B cell (primary cell): ENCODE measurements at regions not wholly inside any gene's neighbourhood (a gene's known extent, or its start where the extent isn't known, plus 50 kb on each side); places are given as distances from the start of the nearest gene placed in this dataset.

Experiments
- ATAC-seq: fragments of 200-7000 bp; cut with Tn5 transposase; one replicate; pipeline ENCODE4 v1.10.0; 2021; ENCODE audit warnings: low read depth, mild to moderate bottlenecking, moderate number of reproducible peaks, moderate library complexity
- CTCF ChIA-PET: fragments of 350-600 bp; sonication (Branson Sonifier 250); formaldehyde crosslinking; loops from one replicate; lab custom pipeline; 2021; ENCODE audit warnings: antibody characterized with exemption, inconsistent platforms; lab: Charles Lee
- POLR2A ChIA-PET: fragments of 350-600 bp; sonication (Branson Sonifier 250); formaldehyde crosslinking; loops from one replicate; lab custom pipeline; 2021; ENCODE audit warnings: antibody characterized with exemption; lab: Charles Lee
- DNase-seq: peaks from one replicate; pipeline ENCODE4 v3.0.0; 2013
- H2AFZ ChIP-seq: 2 replicates; pipeline ENCODE4 v1.6.1; 2012; ENCODE audit warnings: mild to moderate bottlenecking, low read depth, low read length; ENCODE audit not compliant: insufficient read depth, poor library complexity, severe bottlenecking
- H3K27ac ChIP-seq, 2 donors: 1 replicate in 1 of 2; 2 replicates in 1 of 2; pipeline ENCODE4 v1.5.1; 2012 to 2013; ENCODE audit warnings: low read length in 2 of 2, mild to moderate bottlenecking in 2 of 2, moderate library complexity in 1 of 2
- H3K27me3 ChIP-seq, 4 experiments: fragments of 200-600 bp in 1 of 4; sonication (generic) in 1 of 4; replicated peaks in 1 of 4; 1 replicate in 2 of 4; 2 replicates in 2 of 4; pipeline versions ENCODE4 v1.6.1 to v1.7.0; 2013 to 2016; ENCODE audit warnings: low read length in 3 of 4, mild to moderate bottlenecking in 2 of 4, mixed read lengths in 1 of 4, moderate library complexity in 1 of 4; ENCODE audit not compliant: insufficient read depth in 4 of 4, control insufficient read depth in 3 of 4; ENCODE audit errors: control extremely low read depth in 1 of 4
- H3K36me3 ChIP-seq, 2 experiments: replicated peaks in 1 of 2; 1 replicate in 1 of 2; 2 replicates in 1 of 2; pipeline versions ENCODE4 v1.6.1 to v1.7.1; 2013; ENCODE audit warnings: low read length in 1 of 2; ENCODE audit not compliant: insufficient read depth in 2 of 2, control insufficient read depth in 1 of 2; ENCODE audit errors: control extremely low read depth in 1 of 2, extremely low read depth in 1 of 2
- H3K4me1 ChIP-seq, 2 donors: fragments of 200-600 bp in 1 of 2; sonication (generic) in 1 of 2; 1 replicate in 1 of 2; 2 replicates in 1 of 2; pipeline versions ENCODE4 v1.5.1 to v1.6.1; 2013 to 2017; ENCODE audit warnings: low read length in 2 of 2; ENCODE audit not compliant: control insufficient read depth in 2 of 2, insufficient read depth in 2 of 2
- H3K4me2 ChIP-seq: replicated peaks from 2 replicates; pipeline ENCODE3; 2012; ENCODE audit warnings: mild to moderate bottlenecking, low read depth, low read length; ENCODE audit not compliant: poor library complexity, severe bottlenecking
- H3K4me3 ChIP-seq, 5 experiments: fragments of 200-600 bp in 1 of 5; sonication (generic) in 1 of 5; 1 replicate in 3 of 5; 2 replicates in 2 of 5; pipeline versions ENCODE4 v1.5.1 to v1.7.0; 2011 to 2016; ENCODE audit warnings: low read length in 4 of 5, mild to moderate bottlenecking in 4 of 5, low read depth in 2 of 5, control low read depth in 1 of 5, moderate library complexity in 1 of 5; ENCODE audit not compliant: insufficient read depth in 1 of 5; ENCODE audit errors: control extremely low read depth in 1 of 5, extremely low read depth in 1 of 5
- H3K79me2 ChIP-seq: fragments of 200-600 bp; sonication (generic); one replicate; pipeline ENCODE4 v1.6.0; 2016; ENCODE audit warnings: low read length; ENCODE audit not compliant: control insufficient read depth, insufficient read depth
- H3K9ac ChIP-seq: fragments of 200-600 bp; sonication (generic); 2 replicates; pipeline ENCODE4 v1.6.1; 2017; ENCODE audit warnings: mild to moderate bottlenecking, low read length, moderate library complexity
- H3K9me3 ChIP-seq, 3 donors: one replicate each; pipeline versions ENCODE4 v1.6.1 to v1.7.1; 2013; ENCODE audit warnings: low read length in 2 of 3; ENCODE audit not compliant: control insufficient read depth in 2 of 3, insufficient read depth in 1 of 3; ENCODE audit errors: control extremely low read depth in 1 of 3
- H4K20me1 ChIP-seq: 2 replicates; pipeline ENCODE4 v1.6.0; 2012; ENCODE audit warnings: mild to moderate bottlenecking, low read length; ENCODE audit not compliant: insufficient read depth, control insufficient read depth, poor library complexity, severe bottlenecking
- H3K27ac Mint-ChIP-seq: one replicate; pipeline ENCODE4 v1.8.0; 2021; ENCODE audit warnings: mixed read lengths
- H3K27me3 Mint-ChIP-seq: one replicate; pipeline ENCODE4 v1.8.0; 2021; ENCODE audit warnings: mixed read lengths
- H3K4me1 Mint-ChIP-seq: one replicate; pipeline ENCODE4 v1.8.0; 2021; ENCODE audit warnings: mixed read lengths
- H3K4me3 Mint-ChIP-seq: one replicate; pipeline ENCODE4 v1.8.0; 2021; ENCODE audit warnings: mixed read lengths
- H3K9me3 Mint-ChIP-seq: one replicate; pipeline ENCODE4 v1.8.0; 2022; ENCODE audit warnings: mixed read lengths; ENCODE audit not compliant: insufficient read depth
- CTCF ChIP-seq: fragments of 200-600 bp; IDR thresholded peaks from one replicate; pipeline ENCODE4 v1.8.0; 2022; ENCODE audit warnings: antibody characterized with exemption, mild to moderate bottlenecking
- EZH2 ChIP-seq: IDR thresholded peaks from 2 replicates; pipeline ENCODE4 v1.6.1; 2012; ENCODE audit warnings: borderline replicate concordance, low read depth, mild to moderate bottlenecking, moderate library complexity, low read length; ENCODE audit not compliant: insufficient read depth, poor library complexity, severe bottlenecking
- WGBS: methylation state at CpG from one replicate; pipeline ENCODE4 v1.1.5; 2013; ENCODE audit warnings: missing lambda C conversion rate; ENCODE audit not compliant: insufficient coverage; 5-methylcytosine and 5-hydroxymethylcytosine counted together
- intact Hi-C: fragments of 100-400 bp; cut with micrococcal nuclease; formaldehyde crosslinking; loops from one replicate; pipeline ENCODE4 v1.10.0; 2022

GRCh38 chr6:138571585-138572166, 72.4 kb upstream of the NHSL1 start:
- POLR2A ChIA-PET: no interaction called here
- H3K4me2 ChIP-seq: no peak overlapping the region
- Mint-ChIP-seq H3K9me3 (no peaks in the 10 kb centered on the region), H3K27ac (no peak overlapping the region), H3K27me3 (peaks cover 31% of the 10 kb centered on the region), H3K4me3 (no peak overlapping the region), H3K4me1 (no peaks in the 10 kb centered on the region)
- TF ChIP-seq EZH2 (no peak), CTCF (no peak)
- H3K9ac ChIP-seq: no peak overlapping the region
- no peak overlapping the region for H3K27ac ChIP-seq
- H3K27me3 ChIP-seq: peaks cover 0 to 16% (median 4%) of the 10 kb centered on the region in 4 experiments
- WGBS: 75% methylated on average over 9 of the region's 15 CpGs
- no peak overlapping the region for H3K4me3 ChIP-seq
- no peaks in the 10 kb centered on the region for H4K20me1 ChIP-seq
- ATAC-seq (no peak), DNase-seq (no peak)
- H3K9me3 ChIP-seq: no peaks in the 10 kb centered on the region
- intact Hi-C loops: no loop called here
- H3K4me1 ChIP-seq: peaks cover 0 to 3% of the 10 kb centered on the region in 2 donors
- CTCF ChIA-PET: no interaction called here
- H3K36me3 ChIP-seq: no peaks in the 10 kb centered on the region
- H2AFZ ChIP-seq: no peak overlapping the region
- H3K79me2 ChIP-seq: no peaks in the 10 kb centered on the region

GRCh38 chr6:138572167-138572875, 73.0 kb upstream of the NHSL1 start:
- Histone ChIP-seq H2AFZ (peak overlapping the region; percentile 46), H3K27me3 (peaks cover 0 to 16% (median 4%) of the 10 kb centered on the region in 4 experiments), H3K4me3 (no peak overlapping the region), H3K9ac (no peak overlapping the region), H3K4me2 (no peak overlapping the region), H3K4me1 (peaks cover 0 to 5% of the 10 kb centered on the region in 2 donors), H4K20me1 (no peaks in the 10 kb centered on the region), H3K79me2 (no peaks in the 10 kb centered on the region), H3K27ac (no peak overlapping the region), H3K9me3 (no peaks in the 10 kb centered on the region), H3K36me3 (no peaks in the 10 kb centered on the region)
- CTCF ChIA-PET: no interaction called here
- Mint-ChIP-seq H3K9me3 (no peaks in the 10 kb centered on the region), H3K4me3 (no peak overlapping the region), H3K27ac (no peak overlapping the region), H3K27me3 (peaks cover 31% of the 10 kb centered on the region), H3K4me1 (peaks cover 5% of the 10 kb centered on the region)
- DNase-seq (no peak), ATAC-seq (no peak)
- TF ChIP-seq CTCF: no peak
- no peak for TF ChIP-seq EZH2
- intact Hi-C loops: no loop called here
- POLR2A ChIA-PET: no interaction called here
- WGBS: 29% methylated on average over 16 of the region's 19 CpGs
